ENCODE measurements at regions not wholly inside any gene's neighbourhood (a gene's known extent, or its start where the extent isn't known, plus 50 kb on each side); places are given as distances from the start of the nearest gene placed in this dataset.

GRCh38 chr1:18535391-18536210, 54.9 kb downstream of the KLHDC7A start:
- DNase-seq (ENCODE audit: low spot score): peak; percentile 51

- DNase-seq (ENCODE audit: low spot score): peak; percentile 55
These were observed 55.6 kb downstream of the KLHDC7A start for GRCh38 chr1:18536356-18536755.

- peak; percentile 53 for DNase-seq (ENCODE audit: low spot score)
These were observed 56.2 kb downstream of the KLHDC7A start for GRCh38 chr1:18536915-18537314.

GRCh38 chr1:18537386-18538306, 56.9 kb downstream of the KLHDC7A start:
- DNase-seq (ENCODE audit: low spot score): peak; percentile 72

GRCh38 chr1:18539171-18539570, 58.4 kb downstream of the KLHDC7A start:
- peak; percentile 71 for DNase-seq (ENCODE audit: low spot score)

- DNase-seq (ENCODE audit: low spot score): peak; percentile 82
These were observed 59.5 kb downstream of the KLHDC7A start for GRCh38 chr1:18540136-18540765.

- peak; percentile 53 for DNase-seq (ENCODE audit: low spot score)
These were observed 60.5 kb downstream of the KLHDC7A start for GRCh38 chr1:18541046-18541795.

- peak; percentile 24 for DNase-seq (ENCODE audit: low spot score)
These were observed 61.6 kb downstream of the KLHDC7A start for GRCh38 chr1:18542351-18542750.

- no peak for DNase-seq (ENCODE audit: low spot score)
These were observed 65.3 kb downstream of the KLHDC7A start for GRCh38 chr1:18546026-18546425.

GRCh38 chr1:18547460-18547859, 66.7 kb downstream of the KLHDC7A start:
- DNase-seq (ENCODE audit: low spot score): no peak

- no peak for DNase-seq (ENCODE audit: low spot score)
These were observed 67.9 kb downstream of the KLHDC7A start for GRCh38 chr1:18548643-18549042.

GRCh38 chr1:18549106-18549505, 68.4 kb downstream of the KLHDC7A start:
- DNase-seq (ENCODE audit: low spot score): no peak

- DNase-seq (ENCODE audit: low spot score): no peak
These were observed 69.2 kb downstream of the KLHDC7A start for GRCh38 chr1:18549906-18550305.

GRCh38 chr1:18552631-18553030, 71.9 kb downstream of the KLHDC7A start:
- DNase-seq (ENCODE audit: low spot score): no peak

- no peak for DNase-seq (ENCODE audit: low spot score)
These were observed 72.7 kb downstream of the KLHDC7A start for GRCh38 chr1:18553388-18553787.

- no peak for DNase-seq (ENCODE audit: low spot score)
These were observed 73.4 kb downstream of the KLHDC7A start for GRCh38 chr1:18554099-18554498.

- no peak for DNase-seq (ENCODE audit: low spot score)
These were observed 73.9 kb downstream of the KLHDC7A start for GRCh38 chr1:18554597-18554996.

- DNase-seq (ENCODE audit: low spot score): no peak
These were observed 74.3 kb downstream of the KLHDC7A start for GRCh38 chr1:18555036-18555435.

GRCh38 chr1:18556364-18556763, 74.3 kb upstream of the PAX7 start:
- DNase-seq (ENCODE audit: low spot score): no peak

- DNase-seq (ENCODE audit: low spot score): no peak
These were observed 72.8 kb upstream of the PAX7 start for GRCh38 chr1:18557621-18558465.

Data from mesenteric fat pad (tissue), 1 donor.